ENCODE measurements at regions not wholly inside any gene's neighbourhood (a gene's known extent, or its start where the extent isn't known, plus 50 kb on each side); places are given as distances from the start of the nearest gene placed in this dataset.

DNA sequence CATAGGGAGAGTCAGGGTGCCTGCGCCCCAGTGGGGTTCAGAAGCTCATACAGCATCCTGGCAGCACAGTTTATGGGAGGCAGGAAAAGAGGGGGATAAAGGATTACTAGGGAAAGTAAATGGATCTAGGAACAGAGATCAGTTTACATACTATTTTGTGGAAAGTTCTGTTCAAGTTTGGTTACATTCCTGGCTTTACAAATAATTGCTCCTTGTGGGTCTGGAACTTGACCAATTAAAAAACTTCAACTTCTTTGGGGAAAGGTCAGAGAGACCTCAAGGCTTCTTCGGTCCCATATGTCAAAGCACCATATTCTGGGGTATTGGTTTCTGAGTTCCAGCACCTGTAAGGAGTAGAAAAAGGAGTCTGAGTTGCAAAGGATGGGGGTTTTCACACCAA lies 64.1 kb downstream of the ZDHHC19 start:
- WGBS, 2 donors, result 87 to 94% methylated on average over 2 of the region's 2 CpGs
- DNase-seq, result no peak
- TF ChIP-seq, protein P1, sequence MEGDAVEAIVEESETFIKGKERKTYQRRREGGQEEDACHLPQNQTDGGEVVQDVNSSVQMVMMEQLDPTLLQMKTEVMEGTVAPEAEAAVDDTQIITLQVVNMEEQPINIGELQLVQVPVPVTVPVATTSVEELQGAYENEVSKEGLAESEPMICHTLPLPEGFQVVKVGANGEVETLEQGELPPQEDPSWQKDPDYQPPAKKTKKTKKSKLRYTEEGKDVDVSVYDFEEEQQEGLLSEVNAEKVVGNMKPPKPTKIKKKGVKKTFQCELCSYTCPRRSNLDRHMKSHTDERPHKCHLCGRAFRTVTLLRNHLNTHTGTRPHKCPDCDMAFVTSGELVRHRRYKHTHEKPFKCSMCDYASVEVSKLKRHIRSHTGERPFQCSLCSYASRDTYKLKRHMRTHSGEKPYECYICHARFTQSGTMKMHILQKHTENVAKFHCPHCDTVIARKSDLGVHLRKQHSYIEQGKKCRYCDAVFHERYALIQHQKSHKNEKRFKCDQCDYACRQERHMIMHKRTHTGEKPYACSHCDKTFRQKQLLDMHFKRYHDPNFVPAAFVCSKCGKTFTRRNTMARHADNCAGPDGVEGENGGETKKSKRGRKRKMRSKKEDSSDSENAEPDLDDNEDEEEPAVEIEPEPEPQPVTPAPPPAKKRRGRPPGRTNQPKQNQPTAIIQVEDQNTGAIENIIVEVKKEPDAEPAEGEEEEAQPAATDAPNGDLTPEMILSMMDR (IDR thresholded peaks at IDR 0.05), result no peak
- no peak for ATAC-seq
- Histone ChIP-seq H3K4me3 (no peak overlapping the region), H3K36me3 (no peaks in the 10 kb centered on the region), H3K9me3 (peaks cover 0 to 10% (median 0%) of the 10 kb centered on the region in 11 donors), H3K4me1 (peaks cover 0 to 6% (median 0%) of the 10 kb centered on the region in 9 donors), H3K27me3 (peaks cover 0 to 14% (median 0%) of the 10 kb centered on the region in 7 donors), H3K27ac (no peak overlapping the region)
- intact Hi-C loops (cut with DNase I), result no loop called here

DNA sequence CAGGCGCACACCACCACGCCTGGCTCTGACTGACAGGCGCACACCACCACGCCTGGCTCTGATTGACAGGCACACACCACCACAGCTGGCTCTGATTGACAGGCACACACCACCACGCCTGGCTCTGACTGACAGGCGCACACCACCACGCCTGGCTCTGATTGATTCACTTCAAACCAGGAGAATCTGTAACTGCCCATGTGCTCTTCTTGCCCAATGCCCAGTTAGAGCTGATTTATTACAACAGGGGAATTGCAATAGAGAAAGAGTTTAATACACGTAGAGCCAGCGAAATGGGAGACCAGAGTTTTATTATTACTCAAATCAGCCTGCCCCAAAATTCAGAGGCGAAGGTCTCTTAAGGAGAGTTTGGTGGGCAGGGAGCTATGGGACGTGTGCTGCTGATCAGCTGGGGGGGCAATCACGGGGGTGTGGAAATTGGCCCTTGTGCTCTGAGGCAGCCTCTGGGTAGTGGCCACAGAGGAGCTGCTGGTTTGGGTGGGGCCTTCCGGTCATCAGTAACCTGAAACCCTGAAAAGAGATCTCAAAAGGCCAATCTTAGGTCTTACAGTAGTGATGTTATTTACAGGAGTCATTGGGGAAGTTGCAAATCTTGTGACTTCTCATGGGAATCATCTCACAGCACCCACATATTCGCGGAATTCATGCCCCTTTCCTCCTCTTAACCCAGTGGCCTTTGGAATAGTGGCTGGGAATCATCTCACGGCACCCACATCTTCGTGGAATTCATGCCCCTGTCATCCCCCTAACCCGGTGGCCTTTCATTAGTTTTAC lies 63.8 kb upstream of the TFRC start:
- 91 to 92% methylated on average over 14 to 17 of the region's 18 CpGs for whole genome bisulfite sequencing, 2 donors
- no peak overlapping the region for H3K27ac ChIP-seq
- no peak for DNase-seq
- intact Hi-C loops (cut with DNase I), result no loop called here
- H3K4me3 ChIP-seq, result no peak overlapping the region
- peaks cover 0 to 6% (median 0%) of the 10 kb centered on the region in 9 donors for H3K4me1 ChIP-seq
- TF ChIP-seq, protein P1 (IDR thresholded peaks at IDR 0.05), result no peak
- ATAC-seq, result no peak
- peaks cover 0 to 10% (median 0%) of the 10 kb centered on the region in 11 donors for H3K9me3 ChIP-seq
- H3K27me3 ChIP-seq, result peaks cover 0 to 21% (median 0%) of the 10 kb centered on the region in 7 donors
- no peaks in the 10 kb centered on the region for H3K36me3 ChIP-seq

DNA sequence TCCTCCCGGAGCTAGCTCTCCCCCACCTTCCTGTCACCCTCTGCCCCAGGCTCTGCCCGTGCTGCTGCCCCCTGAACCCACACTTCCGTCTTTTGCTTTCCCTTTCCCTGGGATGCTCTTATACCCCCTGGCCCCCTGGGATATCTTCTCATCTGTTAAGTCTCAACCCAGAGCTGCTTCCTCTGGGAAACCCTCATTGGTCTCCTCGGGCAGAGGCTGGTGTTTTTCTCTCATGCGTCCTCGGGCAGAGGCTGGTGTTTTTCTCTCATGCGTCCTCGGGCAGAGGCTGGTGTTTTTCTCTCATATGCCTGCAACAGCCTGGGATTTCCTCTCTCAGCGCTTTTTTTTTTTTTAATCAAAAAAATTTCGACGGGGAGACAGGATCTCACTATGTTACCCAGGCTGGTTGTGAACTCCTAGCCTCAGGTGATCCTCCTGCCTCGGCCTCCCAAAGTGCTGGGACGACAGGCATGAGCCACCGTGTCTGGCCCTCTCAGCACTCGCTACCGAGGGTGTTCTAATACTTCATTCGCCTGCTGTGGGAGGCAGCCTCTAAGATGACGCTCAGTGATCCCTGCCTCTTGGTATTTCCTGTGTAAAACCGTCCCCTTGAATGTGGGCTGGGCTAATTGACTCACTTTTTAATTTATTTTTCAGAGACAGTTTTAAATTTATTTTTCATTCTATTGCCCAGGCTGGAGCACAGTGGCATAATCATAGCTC lies 62.7 kb upstream of the TFRC start:
- ATAC-seq, result no peak
- Histone ChIP-seq H3K36me3 (no peaks in the 10 kb centered on the region), H3K4me3 (no peak overlapping the region), H3K27me3 (peaks cover 0 to 21% (median 0%) of the 10 kb centered on the region in 7 donors), H3K9me3 (no peaks in the 10 kb centered on the region), H3K4me1 (no peaks in the 10 kb centered on the region), H3K27ac (no peak overlapping the region)
- 68 to 71% methylated on average over 19 of the region's 19 CpGs for WGBS, 2 donors
- intact Hi-C loops (cut with DNase I), result no loop called here
- DNase-seq, result no peak
- TF ChIP-seq, protein P1 (IDR thresholded peaks at IDR 0.05), result no peak

DNA sequence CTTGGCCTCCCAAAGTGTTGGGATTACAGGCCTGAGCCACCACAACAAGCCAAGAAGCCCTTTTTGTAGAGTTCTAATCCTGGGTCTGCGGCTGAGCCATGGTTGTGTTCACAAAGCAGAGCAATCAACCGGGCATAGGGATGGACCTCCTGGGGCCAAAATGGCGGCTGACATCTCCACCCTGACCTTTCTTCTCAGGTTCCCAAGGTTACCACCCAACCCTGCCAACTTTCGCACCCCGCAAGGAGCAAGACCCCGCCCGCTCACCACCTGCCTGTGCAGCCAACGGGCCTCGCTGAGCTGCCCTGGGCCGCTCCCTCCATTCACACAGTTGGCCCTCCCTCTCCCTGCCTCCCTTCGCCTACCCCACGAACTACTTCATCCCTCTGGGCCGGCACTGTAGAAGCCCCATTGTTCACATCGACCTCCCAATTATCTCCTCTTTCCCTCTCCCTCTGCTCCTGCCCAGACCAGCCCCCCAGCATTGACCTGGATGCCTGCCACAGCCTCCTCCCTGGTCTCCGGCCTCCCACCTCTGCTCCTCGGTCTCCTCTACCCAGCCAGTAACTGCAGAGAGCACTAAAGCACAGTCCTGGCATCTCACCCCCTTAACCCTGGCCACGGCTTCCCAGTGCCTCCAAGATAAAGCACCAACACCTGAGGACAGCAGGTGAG lies 62.0 kb upstream of the TFRC start:
- peaks cover 0 to under 1% (median 0%) of the 10 kb centered on the region in 9 donors for H3K4me1 ChIP-seq
- H3K36me3 ChIP-seq, result no peaks in the 10 kb centered on the region
- H3K9me3 ChIP-seq, result no peaks in the 10 kb centered on the region
- ATAC-seq (no peak), DNase-seq (no peak)
- TF ChIP-seq, protein P1 (IDR thresholded peaks at IDR 0.05), result no peak
- WGBS, 2 donors, result 91 to 96% methylated on average over 17 of the region's 17 CpGs
- H3K4me3 ChIP-seq, result no peak overlapping the region
- H3K27ac ChIP-seq, result no peak overlapping the region
- peaks cover 0 to 21% (median 0%) of the 10 kb centered on the region in 7 donors for H3K27me3 ChIP-seq
- intact Hi-C loops (cut with DNase I), result no loop called here

Measured in heart right ventricle (tissue), 16 donors.